ENCODE measurements at regions not wholly inside any gene's neighbourhood (a gene's known extent, or its start where the extent isn't known, plus 50 kb on each side); places are given as distances from the start of the nearest gene placed in this dataset.

DNA sequence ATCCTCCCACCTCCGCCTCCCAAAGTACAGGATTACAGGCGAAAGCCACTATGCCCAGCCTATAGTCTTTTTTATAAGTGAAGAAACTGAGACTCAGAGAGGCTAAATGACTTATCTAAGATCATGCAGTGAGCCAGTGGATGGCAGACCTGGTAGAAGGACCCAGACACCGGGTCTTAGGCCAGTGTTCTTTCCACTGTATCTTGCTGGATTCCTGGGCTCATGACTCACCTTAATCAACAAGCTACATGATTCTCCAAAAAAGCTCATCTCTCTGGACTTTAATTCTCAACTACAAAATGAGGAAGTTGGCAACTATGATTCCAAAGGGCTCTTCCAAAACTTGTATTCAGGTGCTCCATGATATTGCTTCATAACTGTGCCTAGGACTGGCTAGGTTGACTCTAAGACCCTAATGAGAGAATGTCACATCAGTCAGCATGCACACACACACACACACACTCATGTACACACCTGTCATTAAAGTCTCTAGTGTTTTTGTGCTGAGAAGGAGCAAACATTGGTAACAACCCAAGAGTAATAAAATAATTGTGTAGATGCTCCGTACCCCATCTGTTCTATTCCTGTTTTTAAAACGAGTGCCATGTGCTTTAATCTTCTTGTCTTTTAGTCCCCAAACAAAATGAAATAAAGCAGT, 89.7 kb upstream of the SLC4A7 start:
- DNase-seq (ENCODE audit: low read depth, low spot score) (no peak), ATAC-seq (no peak)
- Histone ChIP-seq H3K9me3 (ENCODE audit: control insufficient read depth in 1 of 2, insufficient read depth in 1 of 2, low read depth in 1 of 2, low read length in 2 of 2) (no peaks in the 10 kb centered on the region), H3K9me2 (ENCODE audit: insufficient read depth) (no peaks in the 10 kb centered on the region), H3K4me1 (ENCODE audit: control insufficient read depth in 1 of 2, insufficient read depth in 2 of 2, low read length in 2 of 2) (peaks cover 0 to 2% of the 10 kb centered on the region in 2 experiments; a peak in 1 of 4 replicates), H3K36me3 (ENCODE audit: control insufficient read depth in 1 of 2, insufficient read depth in 2 of 2, low read length in 2 of 2) (no peaks in the 10 kb centered on the region), H3K4me3 (replicated peaks in 1 of 2; ENCODE audit: low read depth in 1 of 2, low read length in 2 of 2) (no peak overlapping the region), H3K27ac (ENCODE audit: low read depth, low read length) (no peak overlapping the region), H4K20me1 (ENCODE audit: insufficient read depth) (no peaks in the 10 kb centered on the region), H2AFZ (ENCODE audit: low read depth, low read length, poor library complexity, severe bottlenecking) (no peak overlapping the region), H3K27me3 (ENCODE audit: insufficient read depth, low read length) (no peaks in the 10 kb centered on the region), H3K9ac (ENCODE audit: low read length) (no peak overlapping the region), H3K4me2 (ENCODE audit: low read length) (no peak overlapping the region), H3K79me2 (ENCODE audit: insufficient read depth, low read length) (no peaks in the 10 kb centered on the region)
- RAD21 ChIA-PET (ENCODE audit: low non-redundant PET in 1 of 2, low total read pairs in 2 of 2, uncharacterized antibody in 2 of 2, unreplicated experiment in 2 of 2), result no interaction called here
- BruUV-seq (replicated peaks), result no TSS peak
- TF ChIP-seq CBX3 (IDR thresholded peaks at IDR 0.05; ENCODE audit: low read depth), result no peak
- TF ChIP-seq, protein P1, sequence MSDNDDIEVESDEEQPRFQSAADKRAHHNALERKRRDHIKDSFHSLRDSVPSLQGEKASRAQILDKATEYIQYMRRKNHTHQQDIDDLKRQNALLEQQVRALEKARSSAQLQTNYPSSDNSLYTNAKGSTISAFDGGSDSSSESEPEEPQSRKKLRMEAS (IDR thresholded peaks at IDR 0.05), result no peak
- no peak for TF ChIP-seq EZH2phosphoT487 (IDR thresholded peaks at IDR 0.05; ENCODE audit: borderline replicate concordance)
- TF ChIP-seq EGR1 (IDR thresholded peaks at IDR 0.05; ENCODE audit: low read depth), result no peak
- TF ChIP-seq TCF7L2 (IDR thresholded peaks at IDR 0.05; ENCODE audit: borderline replicate concordance, extremely low read depth, insufficient read depth, insufficient read length), result no peak
- TF ChIP-seq SP1 (IDR thresholded peaks at IDR 0.05; ENCODE audit: low read depth), result no peak
- TF ChIP-seq, protein P2, sequence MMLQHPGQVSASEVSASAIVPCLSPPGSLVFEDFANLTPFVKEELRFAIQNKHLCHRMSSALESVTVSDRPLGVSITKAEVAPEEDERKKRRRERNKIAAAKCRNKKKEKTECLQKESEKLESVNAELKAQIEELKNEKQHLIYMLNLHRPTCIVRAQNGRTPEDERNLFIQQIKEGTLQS (IDR thresholded peaks at IDR 0.05), result no peak
- no peak for TF ChIP-seq ZNF274 (IDR thresholded peaks at IDR 0.05; ENCODE audit: low read depth, low read length)
- intact Hi-C loops (cut with micrococcal nuclease), result no loop called here
- CTCF ChIA-PET, result no interaction called here
- POLR2A ChIA-PET, result no interaction called here

- no peak overlapping the region for H3K4me2 ChIP-seq (ENCODE audit: low read length)
- no peak overlapping the region for H3K9ac ChIP-seq (ENCODE audit: low read length)
- H3K9me2 ChIP-seq (ENCODE audit: insufficient read depth), result no peaks in the 10 kb centered on the region
- intact Hi-C loops (cut with micrococcal nuclease), result no loop called here
- no peaks in the 10 kb centered on the region for H3K27me3 ChIP-seq (ENCODE audit: insufficient read depth, low read length)
- TF ChIP-seq, protein P2 (IDR thresholded peaks at IDR 0.05), result no peak
- TF ChIP-seq POLR2A (IDR thresholded peaks at IDR 0.05; ENCODE audit: borderline replicate concordance, extremely low read depth, insufficient read depth, insufficient read length), result no peak
- no peak for TF ChIP-seq SIN3A (IDR thresholded peaks at IDR 0.05; ENCODE audit: low read depth)
- TF ChIP-seq EZH2phosphoT487 (IDR thresholded peaks at IDR 0.05; ENCODE audit: borderline replicate concordance), result no peak
- no peak for TF ChIP-seq YY1 (IDR thresholded peaks at IDR 0.05; ENCODE audit: extremely low read depth, insufficient replicate concordance, low read depth, low read length)
- TF ChIP-seq EGR1 (IDR thresholded peaks at IDR 0.05; ENCODE audit: low read depth), result no peak
- TF ChIP-seq CTCF (IDR thresholded peaks at IDR 0.05 in 2 of 3, conservative IDR thresholded peaks at IDR 0.05 in 1 of 3; ENCODE audit: borderline replicate concordance in 1 of 3, insufficient read depth in 1 of 3, low read depth in 2 of 3, low read length in 2 of 3), result no peak
- no peaks in the 10 kb centered on the region for H3K9me3 ChIP-seq (ENCODE audit: control insufficient read depth in 1 of 2, insufficient read depth in 1 of 2, low read depth in 1 of 2, low read length in 2 of 2)
- no peak for DNase-seq (ENCODE audit: low read depth, low spot score)
- H3K36me3 ChIP-seq (ENCODE audit: control insufficient read depth in 1 of 2, insufficient read depth in 2 of 2, low read length in 2 of 2), result no peaks in the 10 kb centered on the region
- ATAC-seq, result no peak
- H3K79me2 ChIP-seq (ENCODE audit: insufficient read depth, low read length), result no peaks in the 10 kb centered on the region
- H4K20me1 ChIP-seq (ENCODE audit: insufficient read depth), result no peaks in the 10 kb centered on the region
- H2AFZ ChIP-seq (ENCODE audit: low read depth, low read length, poor library complexity, severe bottlenecking), result no peak overlapping the region
- POLR2A ChIA-PET, result no interaction called here
- no peak overlapping the region for H3K27ac ChIP-seq (ENCODE audit: low read depth, low read length)
- H3K4me3 ChIP-seq (replicated peaks in 1 of 2; ENCODE audit: low read depth in 1 of 2, low read length in 2 of 2), result no peak overlapping the region
- H3K4me1 ChIP-seq (ENCODE audit: control insufficient read depth in 1 of 2, insufficient read depth in 2 of 2, low read length in 2 of 2), result peaks cover 0 to under 1% of the 10 kb centered on the region in 2 experiments; a peak in 1 of 4 replicates
- RAD21 ChIA-PET (ENCODE audit: low non-redundant PET in 1 of 2, low total read pairs in 2 of 2, uncharacterized antibody in 2 of 2, unreplicated experiment in 2 of 2), result no interaction called here
- CTCF ChIA-PET, result no interaction called here
- BruUV-seq (replicated peaks), result no TSS peak
These were observed 89.0 kb upstream of the SLC4A7 start for GRCh38 chr3:27573138-27573537.
